GM12874 (cell line): ENCODE measurements at regions not wholly inside any gene's neighbourhood (a gene's known extent, or its start where the extent isn't known, plus 50 kb on each side); places are given as distances from the start of the nearest gene placed in this dataset.

Source experiments
- TF ChIP-seq, protein P1 (sequence below): IDR thresholded peaks from 2 replicates; pipeline ENCODE4 v1.5.1; 2011; ENCODE audit warnings: low read depth, mild to moderate bottlenecking, control low read depth, low read length, moderate library complexity; ENCODE audit not compliant: insufficient read depth

DNA sequence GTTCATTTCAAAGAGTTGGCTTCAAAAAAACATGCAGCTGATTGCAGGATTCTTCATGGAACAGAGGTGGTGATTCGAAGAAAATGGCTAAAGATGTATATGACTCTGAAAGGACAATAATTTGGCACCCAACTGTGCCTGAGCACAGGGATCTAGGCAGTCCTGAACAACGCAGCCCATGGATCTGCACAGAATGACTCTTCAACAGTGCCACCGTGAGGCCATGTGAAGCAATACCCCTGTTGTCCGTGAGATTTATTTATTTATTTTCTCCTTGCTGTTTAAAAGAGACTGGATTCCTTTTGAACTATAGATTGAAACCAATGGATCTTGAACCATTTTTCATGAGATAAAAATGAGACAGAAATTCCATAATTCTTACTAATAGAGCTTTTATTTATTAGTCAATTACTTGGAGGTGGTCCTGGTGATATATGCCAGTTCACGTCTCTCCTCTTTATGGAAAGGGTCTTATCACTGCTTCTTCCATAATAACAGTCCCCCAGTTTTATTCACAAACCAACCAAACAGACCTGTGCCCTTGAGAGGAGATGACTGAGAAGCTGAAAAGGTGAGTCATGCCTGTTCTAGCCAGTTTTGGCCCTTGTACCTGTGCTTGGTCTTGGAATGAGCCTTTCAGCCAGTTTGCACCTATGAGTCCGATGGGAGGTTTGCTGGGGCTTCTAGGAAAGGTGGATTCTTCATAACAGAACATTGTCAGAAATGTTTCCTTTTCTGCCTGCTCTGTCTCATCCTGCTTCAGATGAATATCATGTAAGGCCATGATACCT, 1598.3 kb downstream of the AACS start:
- TF ChIP-seq, protein P1, sequence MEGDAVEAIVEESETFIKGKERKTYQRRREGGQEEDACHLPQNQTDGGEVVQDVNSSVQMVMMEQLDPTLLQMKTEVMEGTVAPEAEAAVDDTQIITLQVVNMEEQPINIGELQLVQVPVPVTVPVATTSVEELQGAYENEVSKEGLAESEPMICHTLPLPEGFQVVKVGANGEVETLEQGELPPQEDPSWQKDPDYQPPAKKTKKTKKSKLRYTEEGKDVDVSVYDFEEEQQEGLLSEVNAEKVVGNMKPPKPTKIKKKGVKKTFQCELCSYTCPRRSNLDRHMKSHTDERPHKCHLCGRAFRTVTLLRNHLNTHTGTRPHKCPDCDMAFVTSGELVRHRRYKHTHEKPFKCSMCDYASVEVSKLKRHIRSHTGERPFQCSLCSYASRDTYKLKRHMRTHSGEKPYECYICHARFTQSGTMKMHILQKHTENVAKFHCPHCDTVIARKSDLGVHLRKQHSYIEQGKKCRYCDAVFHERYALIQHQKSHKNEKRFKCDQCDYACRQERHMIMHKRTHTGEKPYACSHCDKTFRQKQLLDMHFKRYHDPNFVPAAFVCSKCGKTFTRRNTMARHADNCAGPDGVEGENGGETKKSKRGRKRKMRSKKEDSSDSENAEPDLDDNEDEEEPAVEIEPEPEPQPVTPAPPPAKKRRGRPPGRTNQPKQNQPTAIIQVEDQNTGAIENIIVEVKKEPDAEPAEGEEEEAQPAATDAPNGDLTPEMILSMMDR, result 0 out of 2 replicates have a peak, but pooled peaks have one; percentile 6

DNA sequence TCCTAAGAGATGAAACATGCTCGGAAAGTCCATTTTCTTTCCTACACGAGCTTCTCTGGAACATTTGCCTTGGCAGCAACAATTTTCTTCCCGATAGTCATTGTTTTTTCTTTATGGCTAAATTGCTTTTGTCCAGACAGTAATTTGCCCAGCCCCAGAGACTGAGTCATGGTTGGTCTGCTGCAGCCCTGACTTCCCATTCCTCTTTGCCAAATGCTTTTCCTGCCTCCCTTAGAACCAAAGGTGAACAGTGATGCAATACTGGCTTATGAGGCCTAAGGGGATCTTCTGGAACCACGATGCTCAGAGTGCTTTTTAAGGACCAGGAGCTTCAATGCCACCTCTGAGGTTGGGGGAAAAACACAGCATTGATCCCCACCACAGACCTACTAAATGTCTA, 1599.6 kb upstream of the TMEM132C start:
- TF ChIP-seq, protein P1, result no peak

DNA sequence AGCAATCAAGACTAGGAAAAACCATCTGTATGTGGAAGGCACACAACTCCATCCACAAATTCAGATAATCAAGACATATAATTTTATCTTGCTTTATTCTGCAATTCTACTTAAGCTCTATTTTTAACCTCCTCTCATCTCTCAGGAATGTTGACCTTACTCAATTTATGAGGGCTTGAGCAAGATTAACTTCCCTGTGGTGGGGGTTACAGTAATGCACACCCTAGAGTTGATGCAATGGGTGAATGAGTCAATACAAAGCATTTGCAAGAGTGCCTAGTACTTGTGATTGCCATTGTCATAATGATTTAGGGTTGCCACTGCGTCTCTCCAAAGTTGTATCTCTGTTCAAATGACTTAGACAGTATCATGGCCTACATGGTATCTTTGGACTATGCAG, 1598.4 kb upstream of the TMEM132C start:
- TF ChIP-seq, protein P1, result no peak

DNA sequence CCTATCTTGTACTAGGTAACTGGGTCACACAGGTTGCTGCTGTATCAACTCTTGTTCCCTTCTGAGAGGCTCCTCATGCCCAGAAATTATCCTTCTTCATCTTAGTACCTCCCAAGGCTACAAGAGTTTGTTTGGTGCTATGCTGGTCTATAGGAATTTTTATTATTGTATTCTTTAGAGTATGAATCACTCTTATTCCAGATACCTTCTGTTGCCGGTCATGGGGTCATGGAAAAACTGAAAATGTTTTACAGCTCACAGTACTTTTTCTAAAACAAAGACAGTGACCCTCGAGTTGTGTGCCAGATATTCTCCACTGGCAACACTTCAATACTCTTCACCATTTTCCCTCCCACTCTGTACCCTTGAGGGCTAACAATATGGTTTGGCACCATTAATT, 1598.0 kb upstream of the TMEM132C start:
- TF ChIP-seq, protein P1, result no peak

DNA sequence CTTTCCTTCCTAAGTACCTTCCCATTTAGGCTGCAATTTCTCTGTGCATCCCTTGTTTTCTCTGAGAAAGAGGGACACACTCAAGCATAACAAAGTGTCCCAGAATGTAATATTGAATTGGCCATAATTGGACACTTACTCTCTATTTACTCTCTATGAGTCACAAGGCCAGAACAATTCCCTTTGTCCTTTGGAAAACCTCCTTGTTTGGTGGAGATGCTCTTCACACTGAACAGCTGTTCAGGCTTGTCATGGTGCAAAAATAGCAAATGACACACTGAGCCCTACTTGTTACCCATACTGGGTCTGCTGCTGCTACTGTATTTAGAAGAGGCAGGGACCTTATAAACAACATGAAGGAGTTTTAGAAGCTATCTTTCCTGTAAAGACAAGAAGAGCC, 1590.5 kb upstream of the TMEM132C start:
- TF ChIP-seq, protein P1, result no peak

DNA sequence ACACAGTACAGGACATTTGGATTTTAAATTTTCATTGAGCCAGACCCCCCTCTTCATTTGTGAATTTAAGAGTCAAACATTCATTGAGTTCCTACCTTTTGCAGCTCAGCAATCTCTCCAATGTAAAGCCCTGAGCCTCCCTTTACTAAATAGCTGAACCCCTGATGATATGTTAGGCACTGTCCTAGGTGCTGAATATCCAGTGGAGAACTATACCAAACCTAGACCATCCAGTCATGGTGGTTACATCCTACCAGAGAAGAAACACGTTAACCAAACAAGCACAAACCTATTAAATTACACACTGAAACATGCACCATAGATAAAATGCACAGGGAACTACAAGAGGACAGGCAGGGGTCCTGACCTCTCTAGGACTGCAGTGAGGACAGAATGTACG, 1585.3 kb upstream of the TMEM132C start:
- TF ChIP-seq, protein P1, result no peak

DNA sequence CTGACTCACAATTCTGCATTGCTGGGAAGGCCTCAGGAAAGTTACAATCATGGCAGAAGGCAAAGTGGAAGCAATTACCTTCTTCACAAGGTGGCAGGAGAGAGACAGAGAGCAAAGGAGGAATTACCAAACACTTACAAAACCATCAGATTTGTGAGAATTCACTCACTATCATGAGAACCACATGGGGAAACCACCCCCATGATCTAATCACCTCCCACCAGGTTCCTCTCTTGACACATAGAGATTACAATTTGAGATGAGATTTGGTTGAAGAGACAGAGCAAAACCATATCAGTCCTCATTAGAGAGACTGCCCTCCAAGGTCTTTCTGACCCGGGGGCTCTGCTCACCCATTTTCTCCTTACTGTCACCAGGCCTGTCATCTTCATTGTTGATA, 1582.3 kb upstream of the TMEM132C start:
- TF ChIP-seq, protein P1, result no peak
